Transverse colon (tissue), 4 donors: ENCODE measurements at regions not wholly inside any gene's neighbourhood (a gene's known extent, or its start where the extent isn't known, plus 50 kb on each side); places are given as distances from the start of the nearest gene placed in this dataset.

Source experiments
- DNase-seq: peaks from one replicate; pipeline ENCODE4 v3.0.0-alpha.2; 2019
- H3K27ac ChIP-seq, 4 donors: fragments of 200-600 bp; sonication (generic); 2 replicates each; pipeline ENCODE4 v1.5.1; 2016 to 2018; ENCODE audit warnings: inconsistent platforms in 4 of 4
- H3K27me3 ChIP-seq: fragments of 200-600 bp; sonication (generic); 2 replicates; pipeline ENCODE4 v1.5.1; 2017; ENCODE audit warnings: inconsistent platforms
- H3K36me3 ChIP-seq, 4 donors: fragments of 200-600 bp; sonication (generic); 2 replicates each; pipeline ENCODE4 v1.5.1; 2017 to 2019; ENCODE audit warnings: inconsistent platforms in 4 of 4
- H3K4me1 ChIP-seq, 4 donors: fragments of 200-600 bp; sonication (generic); 2 replicates each; pipeline ENCODE4 v1.5.1; 2017 to 2020; ENCODE audit warnings: inconsistent platforms in 4 of 4
- H3K4me3 ChIP-seq, 4 donors: fragments of 200-600 bp; sonication (generic); 1 replicate in 1 of 4; 2 replicates in 3 of 4; pipeline versions ENCODE4 v1.5.1 to v1.6.1; 2017 to 2019; ENCODE audit warnings: inconsistent platforms in 4 of 4
- H3K9me3 ChIP-seq, 2 donors: fragments of 200-600 bp; sonication (generic); 2 replicates each; pipeline ENCODE4 v1.5.1; 2017 to 2019; ENCODE audit warnings: inconsistent platforms in 2 of 2
- EP300 ChIP-seq: sonication (generic); formaldehyde crosslinking; IDR thresholded peaks from one replicate; pipeline ENCODE4 v1.6.1; 2017; ENCODE audit warnings: antibody characterized with exemption, low read depth
- POLR2A ChIP-seq: fragments of 450-650 bp; IDR thresholded peaks from one replicate; pipeline ENCODE4 v1.6.1; 2016; ENCODE audit warnings: antibody characterized with exemption, mild to moderate bottlenecking, moderate library complexity
- POLR2AphosphoS5 ChIP-seq, 3 donors: sonication (generic); formaldehyde crosslinking; IDR thresholded peaks; one replicate each; pipeline ENCODE4 v1.6.1; 2016; ENCODE audit warnings: antibody characterized with exemption in 3 of 3
- WGBS, 2 donors: methylation state at CpG; one replicate each; pipeline ENCODE4 v1.1.5; 2018; ENCODE audit warnings: low coverage in 1 of 2; 5-methylcytosine and 5-hydroxymethylcytosine counted together
- in situ Hi-C, 4 donors: fragments of 200-750 bp; cut with MboI; loops; one replicate each; pipeline versions ENCODE4 v1.15.0 to v1.15.1; 2017; ENCODE audit warnings: low sequenced_read_pairs in 3 of 4, low pct_ligation_motif_present in 1 of 4, low pct_unique_long_range_greater_than_20kb in 1 of 4
- intact Hi-C: fragments of 100-400 bp; cut with DNase I; formaldehyde crosslinking; loops from one replicate; pipeline ENCODE4 v1.15.1; 2023; ENCODE audit warnings: low total_unique reads
- TF ChIP-seq, protein P1 (sequence below), 5 experiments: fragments of 200-600 bp in 3 of 5; fragments of 450-650 bp in 2 of 5; sonication (generic) in 3 of 5; IDR thresholded peaks; 1 replicate in 2 of 5; 2 replicates in 3 of 5; pipeline ENCODE4 v1.5.1; 2016 to 2017; ENCODE audit warnings: antibody characterized with exemption in 5 of 5, inconsistent platforms in 3 of 5, mild to moderate bottlenecking in 2 of 5, moderate library complexity in 1 of 5

DNA sequence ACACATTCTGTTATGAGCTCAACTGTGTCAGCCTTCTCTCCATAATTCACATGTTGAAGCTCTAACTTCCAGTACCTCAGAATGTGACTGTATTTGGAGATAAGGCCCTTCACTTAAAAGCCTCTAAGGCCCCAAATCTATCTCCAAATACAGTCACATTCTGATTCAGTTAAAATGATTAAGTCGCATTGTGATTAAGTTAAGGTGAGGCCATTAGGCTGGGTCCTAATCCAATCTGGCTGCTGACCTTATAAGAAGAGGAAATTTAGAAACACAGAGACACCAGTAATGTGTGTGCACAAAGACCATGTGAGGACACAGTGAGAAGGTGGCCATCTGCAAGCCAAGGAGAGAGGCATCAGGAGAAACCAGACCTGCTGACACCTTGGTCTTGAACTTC is 141.6 kb downstream of the GXYLT1 start:
- intact Hi-C loops: no loop called here
- no peaks in the 10 kb centered on the region for H3K36me3 ChIP-seq
- no peak overlapping the region for H3K4me3 ChIP-seq
- in situ Hi-C loops: loop anchor here in 2 of 4 donors (25.0 kb wide), 2 partner anchors 716 to 1066 kb away; no protein-coding TSS in a partner anchor
- 96 to 100% methylated on average over 1 of the region's 1 CpG for WGBS, 2 donors
- no peaks in the 10 kb centered on the region for H3K27me3 ChIP-seq
- TF ChIP-seq POLR2A (no peak), EP300 (no peak), POLR2AphosphoS5 (IDR thresholded peaks at IDR 0.05) (no peak)
- TF ChIP-seq, protein P1, sequence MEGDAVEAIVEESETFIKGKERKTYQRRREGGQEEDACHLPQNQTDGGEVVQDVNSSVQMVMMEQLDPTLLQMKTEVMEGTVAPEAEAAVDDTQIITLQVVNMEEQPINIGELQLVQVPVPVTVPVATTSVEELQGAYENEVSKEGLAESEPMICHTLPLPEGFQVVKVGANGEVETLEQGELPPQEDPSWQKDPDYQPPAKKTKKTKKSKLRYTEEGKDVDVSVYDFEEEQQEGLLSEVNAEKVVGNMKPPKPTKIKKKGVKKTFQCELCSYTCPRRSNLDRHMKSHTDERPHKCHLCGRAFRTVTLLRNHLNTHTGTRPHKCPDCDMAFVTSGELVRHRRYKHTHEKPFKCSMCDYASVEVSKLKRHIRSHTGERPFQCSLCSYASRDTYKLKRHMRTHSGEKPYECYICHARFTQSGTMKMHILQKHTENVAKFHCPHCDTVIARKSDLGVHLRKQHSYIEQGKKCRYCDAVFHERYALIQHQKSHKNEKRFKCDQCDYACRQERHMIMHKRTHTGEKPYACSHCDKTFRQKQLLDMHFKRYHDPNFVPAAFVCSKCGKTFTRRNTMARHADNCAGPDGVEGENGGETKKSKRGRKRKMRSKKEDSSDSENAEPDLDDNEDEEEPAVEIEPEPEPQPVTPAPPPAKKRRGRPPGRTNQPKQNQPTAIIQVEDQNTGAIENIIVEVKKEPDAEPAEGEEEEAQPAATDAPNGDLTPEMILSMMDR (IDR thresholded peaks at IDR 0.05): no peak
- no peak for DNase-seq
- no peaks in the 10 kb centered on the region for H3K4me1 ChIP-seq
- no peak overlapping the region for H3K27ac ChIP-seq
- no peaks in the 10 kb centered on the region for H3K9me3 ChIP-seq

DNA sequence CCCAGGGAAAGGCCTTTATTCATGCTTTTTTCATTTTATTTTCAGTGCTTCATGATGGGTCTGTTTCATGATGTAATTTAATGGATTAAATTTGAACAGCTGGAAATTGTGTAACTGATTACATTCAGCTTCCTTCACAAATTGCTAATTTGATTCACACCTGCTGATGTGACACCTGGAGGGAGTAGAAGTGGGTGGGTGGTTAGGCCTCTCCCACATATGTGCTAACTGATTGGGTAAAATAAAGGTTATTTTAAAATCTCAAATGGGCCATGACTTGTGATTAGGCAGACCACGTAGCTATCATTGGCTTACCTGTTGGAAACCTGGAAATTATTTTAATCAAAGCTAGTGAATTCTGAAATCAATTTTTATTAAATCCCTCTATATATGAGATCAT is 142.1 kb downstream of the GXYLT1 start:
- DNase-seq: no peak
- Histone ChIP-seq H3K9me3 (no peaks in the 10 kb centered on the region), H3K36me3 (no peaks in the 10 kb centered on the region), H3K4me1 (no peaks in the 10 kb centered on the region), H3K27ac (no peak overlapping the region), H3K4me3 (no peak overlapping the region), H3K27me3 (no peaks in the 10 kb centered on the region)
- in situ Hi-C loops: loop anchor here in 2 of 4 donors (25.0 kb wide), 2 partner anchors 715 to 1065 kb away; no protein-coding TSS in a partner anchor
- intact Hi-C loops: no loop called here
- TF ChIP-seq POLR2AphosphoS5 (IDR thresholded peaks at IDR 0.05) (no peak), EP300 (no peak)
- TF ChIP-seq, protein P1 (IDR thresholded peaks at IDR 0.05): no peak
- WGBS, 2 donors: 79 to 100% methylated on average over 1 of the region's 1 CpG

DNA sequence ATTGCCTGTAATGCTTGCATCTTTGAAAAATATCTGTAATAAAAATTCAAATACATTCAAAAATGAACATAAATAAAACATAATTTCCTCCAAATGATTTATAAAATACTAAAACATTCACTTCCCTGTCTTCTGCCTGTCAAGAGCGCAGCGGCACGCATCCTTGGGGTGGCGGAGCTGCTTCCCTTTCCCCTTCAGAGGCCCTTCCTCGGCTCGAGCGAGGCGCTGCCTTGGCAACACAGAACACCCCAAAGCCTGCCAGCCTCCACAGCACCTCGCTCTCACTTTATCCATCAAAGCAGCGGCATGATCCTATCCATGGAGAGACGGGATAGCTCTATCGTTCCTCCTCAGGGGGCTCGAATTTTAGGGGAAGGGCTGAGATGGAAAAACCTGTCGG is 146.2 kb downstream of the GXYLT1 start:
- H3K4me1 ChIP-seq: no peaks in the 10 kb centered on the region
- in situ Hi-C loops (no loop called here), intact Hi-C loops (no loop called here)
- 71 to 81% methylated on average over 13 to 14 of the region's 14 CpGs for WGBS, 2 donors
- no peak for DNase-seq
- no peaks in the 10 kb centered on the region for H3K36me3 ChIP-seq
- no peak overlapping the region for H3K4me3 ChIP-seq
- H3K9me3 ChIP-seq: no peaks in the 10 kb centered on the region
- H3K27me3 ChIP-seq: no peaks in the 10 kb centered on the region
- H3K27ac ChIP-seq: no peak overlapping the region
- TF ChIP-seq, protein P1 (IDR thresholded peaks at IDR 0.05): no peak
- no peak for TF ChIP-seq EP300

DNA sequence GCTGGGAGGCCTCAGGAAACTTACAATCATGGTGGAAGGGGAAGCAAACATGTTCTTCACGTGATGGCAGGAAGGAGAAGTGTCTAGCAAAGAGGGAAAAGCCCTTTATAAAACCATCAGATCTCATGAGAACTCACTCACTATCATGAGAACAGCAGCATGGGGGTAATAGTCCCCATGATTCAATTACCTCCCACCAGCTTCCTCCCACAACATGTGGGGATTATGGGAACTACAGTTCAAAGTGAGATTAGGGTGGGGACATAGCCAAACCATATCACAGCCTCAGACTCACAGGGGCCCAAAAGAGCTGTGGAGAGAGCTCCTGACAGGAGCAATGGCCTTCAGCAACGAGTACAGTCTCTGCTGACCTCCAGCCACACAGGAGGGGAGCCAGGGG is 151.4 kb downstream of the GXYLT1 start:
- Histone ChIP-seq H3K36me3 (no peaks in the 10 kb centered on the region), H3K9me3 (no peaks in the 10 kb centered on the region), H3K4me3 (no peak overlapping the region), H3K4me1 (no peaks in the 10 kb centered on the region), H3K27me3 (no peaks in the 10 kb centered on the region), H3K27ac (no peak overlapping the region)
- intact Hi-C loops: no loop called here
- TF ChIP-seq POLR2A (no peak), EP300 (no peak), POLR2AphosphoS5 (IDR thresholded peaks at IDR 0.05) (no peak)
- TF ChIP-seq, protein P1 (IDR thresholded peaks at IDR 0.05): no peak
- no peak for DNase-seq
- 50 to 52% methylated on average over 1 to 2 of the region's 2 CpGs for WGBS, 2 donors
- in situ Hi-C loops: no loop called here
